Keratinocyte (primary cell): ENCODE measurements at regions not wholly inside any gene's neighbourhood (a gene's known extent, or its start where the extent isn't known, plus 50 kb on each side); places are given as distances from the start of the nearest gene placed in this dataset.

Experiments used
- DNase-seq: peaks from one replicate; pipeline ENCODE4 v3.0.0-alpha.2; 2011; ENCODE audit warnings: low read depth, missing footprints, low spot score
- FAIRE-seq: peaks from 2 replicates; lab custom pipeline; 2011; peaks lifted over from hg19 to GRCh38; lab: Jason Lieb, UNC
- H2AFZ ChIP-seq: 2 replicates; pipeline ENCODE4 v1.6.0; 2012; ENCODE audit warnings: low read length, control low read depth, inconsistent platforms; ENCODE audit not compliant: control insufficient read depth
- H3K27ac ChIP-seq: 2 replicates; pipeline ENCODE4 v1.5.1; 2011; ENCODE audit warnings: low read length; ENCODE audit not compliant: control insufficient read depth, insufficient read depth
- H3K27me3 ChIP-seq: 3 replicates; pipeline ENCODE4 v1.6.0; 2011; ENCODE audit warnings: low read length; ENCODE audit not compliant: control insufficient read depth, insufficient read depth; ENCODE audit errors: extremely low read depth
- H3K36me3 ChIP-seq, 2 experiments: 2 replicates in 1 of 2; 3 replicates in 1 of 2; pipeline ENCODE4 v1.5.1; 2011; ENCODE audit warnings: low read length in 2 of 2, mild to moderate bottlenecking in 1 of 2; ENCODE audit not compliant: control insufficient read depth in 2 of 2, insufficient read depth in 2 of 2; ENCODE audit errors: extremely low read depth in 1 of 2
- H3K4me1 ChIP-seq: 3 replicates; pipeline ENCODE4 v1.5.1; 2011; ENCODE audit warnings: low read length; ENCODE audit not compliant: control insufficient read depth, insufficient read depth; ENCODE audit errors: extremely low read depth
- H3K4me2 ChIP-seq: 3 replicates; pipeline ENCODE4 v1.6.0; 2011; ENCODE audit warnings: low read depth, low read length; ENCODE audit not compliant: control insufficient read depth, insufficient read depth; ENCODE audit errors: extremely low read depth
- H3K4me3 ChIP-seq, 3 experiments: fragments of 200-600 bp in 1 of 3; sonication (generic) in 1 of 3; 2 replicates in 2 of 3; 3 replicates in 1 of 3; pipeline ENCODE4 v1.5.1; 2011 to 2016; ENCODE audit warnings: low read length in 3 of 3, mild to moderate bottlenecking in 3 of 3, control low read depth in 2 of 3, inconsistent platforms in 1 of 3, low read depth in 1 of 3, mixed read lengths in 1 of 3, mixed run types in 1 of 3, moderate library complexity in 1 of 3; ENCODE audit not compliant: control insufficient read depth in 2 of 3, insufficient read depth in 2 of 3; ENCODE audit errors: extremely low read depth in 1 of 3
- H3K79me2 ChIP-seq: 2 replicates; pipeline ENCODE4 v1.6.0; 2012; ENCODE audit warnings: low read length; ENCODE audit not compliant: control insufficient read depth, insufficient read depth
- H3K9ac ChIP-seq: 3 replicates; pipeline ENCODE4 v1.6.0; 2011; ENCODE audit warnings: low read length; ENCODE audit not compliant: control insufficient read depth, insufficient read depth; ENCODE audit errors: extremely low read depth
- H3K9me1 ChIP-seq: 3 replicates; pipeline ENCODE4 v1.6.0; 2011; ENCODE audit warnings: low read length; ENCODE audit not compliant: control insufficient read depth, insufficient read depth; ENCODE audit errors: extremely low read depth
- H3K9me3 ChIP-seq: 2 replicates; pipeline ENCODE4 v1.5.1; 2012; ENCODE audit warnings: low read depth, low read length; ENCODE audit not compliant: control insufficient read depth
- H4K20me1 ChIP-seq: 3 replicates; pipeline ENCODE4 v1.6.0; 2011; ENCODE audit warnings: low read length; ENCODE audit not compliant: control insufficient read depth, insufficient read depth; ENCODE audit errors: extremely low read depth
- EZH2 ChIP-seq: IDR thresholded peaks from one replicate; pipeline ENCODE4 v1.6.1; 2012; ENCODE audit warnings: inconsistent platforms, mild to moderate bottlenecking, low read length, moderate library complexity
- dilution Hi-C: fragments of 300-500 bp; cut with MboI; formaldehyde crosslinking; loops from one replicate; pipeline ENCODE4 v1.7.0; 2020; ENCODE audit warnings: low sequenced_read_pairs; ENCODE audit not compliant: extremely low pct_ligation_motif_present
- TF ChIP-seq, protein P1 (sequence below), 3 experiments: IDR thresholded peaks in 1 of 3; conservative IDR thresholded peaks in 1 of 3; optimal IDR thresholded peaks in 1 of 3; 2 replicates in 2 of 3; 3 replicates in 1 of 3; pipeline versions ENCODE3 to v1.5.1; 2011; ENCODE audit warnings: low read length in 3 of 3, mild to moderate bottlenecking in 3 of 3, moderate library complexity in 2 of 3, control low read depth in 1 of 3, inconsistent platforms in 1 of 3; ENCODE audit not compliant: insufficient read depth in 2 of 3; ENCODE audit errors: extremely low read depth in 1 of 3

DNA sequence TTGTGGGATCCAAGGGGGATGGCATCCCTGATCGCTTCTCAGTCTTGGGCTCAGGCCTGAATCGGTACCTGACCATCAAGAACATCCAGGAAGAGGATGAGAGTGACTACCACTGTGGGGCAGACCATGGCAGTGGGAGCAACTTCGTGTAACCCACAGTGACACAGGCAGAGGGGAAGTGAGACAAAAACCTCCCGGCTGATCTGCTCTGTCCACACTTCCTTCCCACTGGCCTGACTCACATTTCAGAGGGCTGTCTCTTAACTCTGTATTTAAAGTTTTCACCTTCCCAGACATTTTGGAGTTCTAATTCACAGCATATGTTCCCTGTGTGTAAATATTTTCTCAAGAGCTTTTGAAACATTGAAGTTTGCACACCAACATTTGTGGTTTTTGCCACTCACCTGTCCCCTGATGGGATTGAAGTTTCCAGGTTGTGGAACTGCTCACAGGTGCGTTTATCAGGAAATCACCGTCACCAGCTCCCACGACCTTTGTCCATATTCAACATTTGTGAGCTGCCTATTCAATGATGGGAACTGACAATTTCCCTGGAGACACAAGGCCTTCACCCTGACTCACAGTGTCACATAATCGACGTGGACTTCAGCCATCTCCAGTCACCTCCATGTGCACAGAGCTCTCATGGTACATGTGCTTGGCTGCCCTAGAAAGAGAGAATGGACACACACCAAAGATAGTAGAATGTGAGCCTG lies 99.2 kb downstream of the VPREB1 start:
- H2AFZ ChIP-seq: no peak overlapping the region
- no peaks in the 10 kb centered on the region for H3K36me3 ChIP-seq
- no peak for TF ChIP-seq EZH2
- TF ChIP-seq, protein P1, sequence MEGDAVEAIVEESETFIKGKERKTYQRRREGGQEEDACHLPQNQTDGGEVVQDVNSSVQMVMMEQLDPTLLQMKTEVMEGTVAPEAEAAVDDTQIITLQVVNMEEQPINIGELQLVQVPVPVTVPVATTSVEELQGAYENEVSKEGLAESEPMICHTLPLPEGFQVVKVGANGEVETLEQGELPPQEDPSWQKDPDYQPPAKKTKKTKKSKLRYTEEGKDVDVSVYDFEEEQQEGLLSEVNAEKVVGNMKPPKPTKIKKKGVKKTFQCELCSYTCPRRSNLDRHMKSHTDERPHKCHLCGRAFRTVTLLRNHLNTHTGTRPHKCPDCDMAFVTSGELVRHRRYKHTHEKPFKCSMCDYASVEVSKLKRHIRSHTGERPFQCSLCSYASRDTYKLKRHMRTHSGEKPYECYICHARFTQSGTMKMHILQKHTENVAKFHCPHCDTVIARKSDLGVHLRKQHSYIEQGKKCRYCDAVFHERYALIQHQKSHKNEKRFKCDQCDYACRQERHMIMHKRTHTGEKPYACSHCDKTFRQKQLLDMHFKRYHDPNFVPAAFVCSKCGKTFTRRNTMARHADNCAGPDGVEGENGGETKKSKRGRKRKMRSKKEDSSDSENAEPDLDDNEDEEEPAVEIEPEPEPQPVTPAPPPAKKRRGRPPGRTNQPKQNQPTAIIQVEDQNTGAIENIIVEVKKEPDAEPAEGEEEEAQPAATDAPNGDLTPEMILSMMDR (optimal IDR thresholded peaks at IDR 0.05 in 1 of 3, IDR thresholded peaks at IDR 0.05 in 1 of 3, conservative IDR thresholded peaks at IDR 0.05 in 1 of 3; ENCODE audit: extremely low read depth in 1 of 3, insufficient read depth in 2 of 3, low read length in 3 of 3): no peak
- no peaks in the 10 kb centered on the region for H3K4me1 ChIP-seq
- H3K27me3 ChIP-seq: peaks cover 13% of the 10 kb centered on the region
- FAIRE-seq: no peak
- no peaks in the 10 kb centered on the region for H3K9me1 ChIP-seq
- no peaks in the 10 kb centered on the region for H3K9me3 ChIP-seq
- H3K9ac ChIP-seq: no peak overlapping the region
- no peaks in the 10 kb centered on the region for H4K20me1 ChIP-seq
- dilution Hi-C loops: no loop called here
- no peak overlapping the region for H3K27ac ChIP-seq
- DNase-seq: no peak
- H3K79me2 ChIP-seq: no peaks in the 10 kb centered on the region
- no peak overlapping the region for H3K4me2 ChIP-seq
- no peak overlapping the region for H3K4me3 ChIP-seq

- no peaks in the 10 kb centered on the region for H3K79me2 ChIP-seq
- H3K27ac ChIP-seq: no peak overlapping the region
- dilution Hi-C loops: no loop called here
- H2AFZ ChIP-seq: no peak overlapping the region
- FAIRE-seq (no peak), DNase-seq (no peak)
- no peak overlapping the region for H3K9ac ChIP-seq
- H3K4me3 ChIP-seq: no peak overlapping the region
- H3K27me3 ChIP-seq: peaks cover 12% of the 10 kb centered on the region
- no peak for TF ChIP-seq EZH2
- TF ChIP-seq, protein P1 (optimal IDR thresholded peaks at IDR 0.05 in 1 of 3, IDR thresholded peaks at IDR 0.05 in 1 of 3, conservative IDR thresholded peaks at IDR 0.05 in 1 of 3; ENCODE audit: extremely low read depth in 1 of 3, insufficient read depth in 2 of 3, low read length in 3 of 3): no peak
- H3K9me1 ChIP-seq: no peaks in the 10 kb centered on the region
- H3K4me1 ChIP-seq: no peaks in the 10 kb centered on the region
- no peaks in the 10 kb centered on the region for H3K36me3 ChIP-seq
- no peaks in the 10 kb centered on the region for H4K20me1 ChIP-seq
- H3K9me3 ChIP-seq: no peaks in the 10 kb centered on the region
- no peak overlapping the region for H3K4me2 ChIP-seq
Observed at GRCh38 chr22:22344430-22344829, 99.8 kb downstream of the VPREB1 start.
